ENCODE measurements at regions not wholly inside any gene's neighbourhood (a gene's known extent, or its start where the extent isn't known, plus 50 kb on each side); places are given as distances from the start of the nearest gene placed in this dataset.

DNA sequence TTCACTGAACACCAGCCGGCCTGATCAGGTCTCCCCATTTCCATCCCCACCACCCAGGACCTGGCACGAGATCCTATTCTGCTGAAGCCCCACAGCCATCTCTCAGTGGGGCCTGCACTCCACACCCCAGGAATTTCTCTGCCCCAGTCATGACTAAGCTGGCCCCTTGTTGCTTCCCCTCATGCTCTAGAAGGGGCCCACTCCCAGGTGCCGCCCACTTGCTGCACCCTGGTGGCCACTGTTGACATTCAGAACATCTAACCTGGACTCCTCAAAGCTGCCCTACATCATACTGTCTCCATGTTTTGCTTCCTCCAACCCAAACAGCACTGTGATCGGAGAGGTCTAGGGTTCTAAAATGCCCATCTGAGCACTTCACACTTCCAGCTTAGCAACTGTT is 90.7 kb upstream of the KLHL29 start:
- no peak for DNase-seq (ENCODE audit: low spot score)
- ChIA-PET CTCF (no interaction called here), POLR2A (ENCODE audit: low non-redundant PET) (no interaction called here)
- no peak overlapping the region for H3K27ac ChIP-seq
- TF ChIP-seq, protein P1, sequence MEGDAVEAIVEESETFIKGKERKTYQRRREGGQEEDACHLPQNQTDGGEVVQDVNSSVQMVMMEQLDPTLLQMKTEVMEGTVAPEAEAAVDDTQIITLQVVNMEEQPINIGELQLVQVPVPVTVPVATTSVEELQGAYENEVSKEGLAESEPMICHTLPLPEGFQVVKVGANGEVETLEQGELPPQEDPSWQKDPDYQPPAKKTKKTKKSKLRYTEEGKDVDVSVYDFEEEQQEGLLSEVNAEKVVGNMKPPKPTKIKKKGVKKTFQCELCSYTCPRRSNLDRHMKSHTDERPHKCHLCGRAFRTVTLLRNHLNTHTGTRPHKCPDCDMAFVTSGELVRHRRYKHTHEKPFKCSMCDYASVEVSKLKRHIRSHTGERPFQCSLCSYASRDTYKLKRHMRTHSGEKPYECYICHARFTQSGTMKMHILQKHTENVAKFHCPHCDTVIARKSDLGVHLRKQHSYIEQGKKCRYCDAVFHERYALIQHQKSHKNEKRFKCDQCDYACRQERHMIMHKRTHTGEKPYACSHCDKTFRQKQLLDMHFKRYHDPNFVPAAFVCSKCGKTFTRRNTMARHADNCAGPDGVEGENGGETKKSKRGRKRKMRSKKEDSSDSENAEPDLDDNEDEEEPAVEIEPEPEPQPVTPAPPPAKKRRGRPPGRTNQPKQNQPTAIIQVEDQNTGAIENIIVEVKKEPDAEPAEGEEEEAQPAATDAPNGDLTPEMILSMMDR (conservative IDR thresholded peaks at IDR 0.05; ENCODE audit: low read depth) = no peak

DNA sequence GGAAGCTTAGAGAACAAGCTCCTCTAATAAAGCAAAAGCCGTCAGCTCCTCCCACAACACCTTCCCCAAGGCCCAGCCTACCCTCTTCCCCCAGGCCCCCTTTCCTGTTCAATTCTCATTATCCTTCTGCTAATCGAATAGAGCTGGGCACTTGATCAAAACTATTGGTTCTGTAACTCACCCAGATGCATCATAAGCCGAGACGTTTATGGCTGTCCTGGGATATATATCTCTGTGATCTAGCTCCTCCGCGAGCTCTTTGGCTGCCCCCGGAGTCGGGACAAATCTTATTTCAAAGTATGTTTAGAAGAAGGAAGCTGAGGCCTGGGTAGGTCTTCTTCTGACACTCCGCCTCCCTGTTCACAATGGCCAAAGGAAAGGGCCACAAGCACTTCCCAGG is 88.3 kb upstream of the KLHL29 start:
- CTCF ChIA-PET = no interaction called here
- no peak overlapping the region for H3K27ac ChIP-seq
- TF ChIP-seq, protein P1 (conservative IDR thresholded peaks at IDR 0.05; ENCODE audit: low read depth) = no peak
- POLR2A ChIA-PET (ENCODE audit: low non-redundant PET) = no interaction called here
- DNase-seq (ENCODE audit: low spot score) = no peak

DNA sequence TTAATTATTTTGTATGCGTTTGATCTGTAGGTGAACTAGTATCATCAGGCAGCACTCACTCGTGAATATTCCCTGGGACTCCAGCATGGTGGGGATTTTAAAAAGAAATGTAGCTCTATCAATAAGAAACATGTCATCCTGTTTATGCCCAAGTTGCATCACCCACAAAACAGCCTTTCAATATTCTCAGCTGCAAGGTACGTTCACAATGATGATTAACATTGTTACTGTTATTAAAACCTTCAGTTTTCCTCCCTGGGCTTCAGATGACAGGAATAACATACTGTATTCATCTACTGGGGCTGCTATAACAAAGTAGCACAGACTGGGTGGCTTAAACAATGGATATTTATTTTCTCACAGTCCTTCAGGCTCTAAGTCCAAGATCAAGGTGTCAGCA is 87.9 kb upstream of the KLHL29 start:
- no peak for DNase-seq (ENCODE audit: low spot score)
- TF ChIP-seq, protein P1 (conservative IDR thresholded peaks at IDR 0.05; ENCODE audit: low read depth) = no peak
- ChIA-PET CTCF (no interaction called here), POLR2A (ENCODE audit: low non-redundant PET) (no interaction called here)
- H3K27ac ChIP-seq = no peak overlapping the region

DNA sequence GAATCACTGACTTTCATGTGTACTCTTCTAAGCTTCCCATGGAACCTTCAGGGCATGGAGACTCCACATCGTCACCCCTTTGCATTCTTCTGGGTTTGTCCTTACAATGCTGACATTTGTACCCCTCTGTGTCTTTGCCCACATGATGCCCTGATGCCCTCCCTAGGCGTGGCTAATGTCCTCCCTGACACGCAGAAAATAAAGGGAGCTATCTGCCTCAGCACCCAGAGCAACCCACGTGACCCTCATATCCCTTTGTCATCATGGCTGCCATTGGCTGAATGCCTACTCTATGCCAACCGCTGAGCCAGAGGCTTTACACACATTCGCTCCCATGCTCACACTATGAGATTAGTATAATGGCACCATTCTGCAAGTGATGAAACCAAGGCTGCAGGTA is 86.4 kb upstream of the KLHL29 start:
- no peak overlapping the region for H3K27ac ChIP-seq
- POLR2A ChIA-PET (ENCODE audit: low non-redundant PET) = no interaction called here
- TF ChIP-seq, protein P1 (conservative IDR thresholded peaks at IDR 0.05; ENCODE audit: low read depth) = no peak
- CTCF ChIA-PET = interaction anchor here (0.6 kb wide), 1 partner anchor 171 kb away, joined by 3 read pairs; no protein-coding TSS in a partner anchor
- DNase-seq (ENCODE audit: low spot score) = no peak

DNA sequence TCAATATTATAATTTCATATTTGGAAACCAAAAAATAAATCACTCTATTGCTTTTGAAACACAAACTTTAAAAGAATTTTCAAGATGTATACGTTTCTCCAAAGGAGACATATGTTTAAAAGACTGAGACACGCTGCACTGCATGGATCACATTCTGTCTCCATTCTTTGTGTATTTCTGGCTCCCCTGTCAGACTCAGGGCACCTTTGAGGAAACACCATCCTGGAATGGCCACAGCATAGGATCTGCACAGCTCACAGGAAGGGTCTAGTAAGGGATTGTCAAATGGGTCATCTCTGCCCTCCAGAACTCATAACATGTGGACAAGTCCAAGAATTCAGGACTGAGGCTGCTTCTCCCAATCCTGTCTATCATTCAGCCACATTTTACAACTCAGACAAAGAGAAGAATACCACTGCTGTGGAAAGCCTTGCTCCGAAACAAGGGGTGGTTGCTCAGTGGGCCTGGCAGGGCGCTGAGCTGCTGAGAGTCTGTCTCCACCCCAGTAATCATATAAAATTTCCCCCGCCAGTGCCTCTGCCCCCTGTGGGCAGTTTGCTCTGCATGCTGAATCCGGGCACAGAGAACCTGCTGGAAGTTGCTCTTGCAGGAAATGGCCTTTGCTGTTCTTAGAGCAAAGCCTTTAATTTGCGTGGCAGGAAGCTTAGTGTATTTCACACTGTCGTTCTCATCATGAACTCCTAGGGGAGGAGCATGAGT is 85.3 kb upstream of the KLHL29 start:
- POLR2A ChIA-PET (ENCODE audit: low non-redundant PET) = no interaction called here

DNA sequence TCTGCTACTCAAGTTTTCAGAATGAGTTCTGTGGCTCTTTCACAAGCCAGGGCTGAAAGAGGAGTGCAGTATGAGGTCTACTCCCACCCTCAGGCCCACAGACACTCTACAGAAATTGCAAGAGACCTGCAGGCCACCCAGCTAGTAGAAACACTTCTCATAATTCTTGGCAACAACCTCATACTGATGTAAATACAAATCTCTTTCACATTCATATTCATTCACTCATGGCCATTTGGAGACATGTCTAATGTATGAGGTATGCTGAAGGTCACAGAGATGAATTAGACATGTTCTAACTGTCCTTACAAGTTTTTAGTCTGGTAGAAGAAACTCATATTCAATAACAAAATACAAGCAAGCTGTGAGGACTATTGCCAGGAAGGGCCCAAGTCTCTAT is 83.8 kb upstream of the KLHL29 start:
- TF ChIP-seq, protein P1 (conservative IDR thresholded peaks at IDR 0.05; ENCODE audit: low read depth) = no peak
- H3K27ac ChIP-seq = no peak overlapping the region
- no peak for DNase-seq (ENCODE audit: low spot score)
- ChIA-PET CTCF (no interaction called here), POLR2A (ENCODE audit: low non-redundant PET) (no interaction called here)

More for the DNA sequence above, 85.3 kb upstream of the KLHL29 start:
- CTCF ChIA-PET = no interaction called here
- no peak overlapping the region for H3K27ac ChIP-seq
- DNase-seq (ENCODE audit: low spot score) = no peak
- TF ChIP-seq, protein P1 (conservative IDR thresholded peaks at IDR 0.05; ENCODE audit: low read depth) = no peak
